ENCODE measurements at regions not wholly inside any gene's neighbourhood (a gene's known extent, or its start where the extent isn't known, plus 50 kb on each side); places are given as distances from the start of the nearest gene placed in this dataset.
"Not testable (repeated sequence)": the region's sequence is repeated elsewhere in the genome, so short reads cannot be mapped to it uniquely, and the experiment has no call there.

DNA sequence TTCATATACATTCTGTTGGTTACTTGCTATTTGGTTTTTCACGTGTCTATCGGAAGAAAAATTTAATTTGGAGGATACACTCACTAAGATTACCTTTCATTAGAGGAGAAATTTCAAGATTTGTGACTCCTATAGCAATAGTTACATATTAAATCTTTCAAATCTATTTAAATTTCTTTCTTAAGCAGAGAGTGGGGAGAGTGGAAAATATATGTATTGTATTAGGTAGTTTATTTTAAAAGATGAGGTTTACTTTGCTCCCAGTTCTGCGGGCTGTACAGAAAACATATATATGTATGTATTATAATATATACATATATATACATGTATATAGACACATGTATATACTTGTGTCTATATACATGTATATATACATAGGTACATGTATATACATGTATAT, 402.3 kb upstream of the MIR17HG start:
- TF ChIP-seq CTCF (IDR thresholded peaks at IDR 0.05; ENCODE audit: low read depth, low read length, missing input control); YY1 (IDR thresholded peaks at IDR 0.05); GABPA (IDR thresholded peaks at IDR 0.05 in 1 of 2, conservative IDR thresholded peaks at IDR 0.05 in 1 of 2); TAF1 (conservative IDR thresholded peaks at IDR 0.05); ATF3 (IDR thresholded peaks at IDR 0.05); EGR1 (IDR thresholded peaks at IDR 0.05; ENCODE audit: low read depth in 2 of 2): not testable (repeated sequence)
- TF ChIP-seq, protein P1, sequence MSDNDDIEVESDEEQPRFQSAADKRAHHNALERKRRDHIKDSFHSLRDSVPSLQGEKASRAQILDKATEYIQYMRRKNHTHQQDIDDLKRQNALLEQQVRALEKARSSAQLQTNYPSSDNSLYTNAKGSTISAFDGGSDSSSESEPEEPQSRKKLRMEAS (IDR thresholded peaks at IDR 0.05), result not testable (repeated sequence)

All from liver (tissue), 3 donors.